Smooth muscle cell (in vitro differentiated cells): ENCODE measurements at regions not wholly inside any gene's neighbourhood (a gene's known extent, or its start where the extent isn't known, plus 50 kb on each side); places are given as distances from the start of the nearest gene placed in this dataset.

Source experiments
- DNase-seq: peaks from one replicate; lab custom pipeline; 2025; ENCODE audit not compliant: unreplicated experiment; lab: John Stamatoyannopoulos, UW
- H2AFZ ChIP-seq: fragments of 200-600 bp; sonication (generic); 2 replicates; pipeline ENCODE4 v1.6.0; 2016; ENCODE audit warnings: antibody characterized with exemption, low read depth, mild to moderate bottlenecking
- H3F3A ChIP-seq: fragments of 200-600 bp; sonication (generic); 2 replicates; pipeline ENCODE4 v1.6.0; 2017; ENCODE audit warnings: antibody characterized with exemption, low read depth
- H3K27ac ChIP-seq: fragments of 200-600 bp; sonication (generic); 2 replicates; pipeline ENCODE4 v1.5.1; 2016; ENCODE audit warnings: low read depth, mild to moderate bottlenecking
- H3K27me3 ChIP-seq: fragments of 200-600 bp; sonication (generic); 2 replicates; pipeline ENCODE4 v1.6.1; 2016; ENCODE audit warnings: low read depth, mild to moderate bottlenecking
- H3K36me3 ChIP-seq: fragments of 200-600 bp; sonication (generic); 2 replicates; pipeline ENCODE4 v1.5.1; 2016; ENCODE audit warnings: low read depth
- H3K4me1 ChIP-seq: fragments of 200-600 bp; sonication (generic); 2 replicates; pipeline ENCODE4 v1.5.1; 2016; ENCODE audit warnings: low read depth
- H3K4me2 ChIP-seq: fragments of 200-600 bp; sonication (generic); 2 replicates; pipeline ENCODE4 v1.6.0; 2016; ENCODE audit warnings: mild to moderate bottlenecking
- H3K4me3 ChIP-seq: fragments of 200-600 bp; sonication (generic); 2 replicates; pipeline ENCODE4 v1.5.1; 2016; ENCODE audit warnings: mild to moderate bottlenecking
- H3K79me2 ChIP-seq: fragments of 200-600 bp; sonication (generic); 2 replicates; pipeline ENCODE4 v1.6.0; 2016; ENCODE audit warnings: low read depth, mild to moderate bottlenecking
- H3K9ac ChIP-seq: fragments of 200-600 bp; sonication (generic); 2 replicates; pipeline ENCODE4 v1.6.0; 2016; ENCODE audit warnings: low read depth
- H3K9me3 ChIP-seq: fragments of 200-600 bp; sonication (generic); replicated peaks from 2 replicates; pipeline ENCODE4 v1.5.1; 2016; ENCODE audit warnings: low read depth
- H4K20me1 ChIP-seq: fragments of 200-600 bp; sonication (generic); 2 replicates; pipeline ENCODE4 v1.6.0; 2016; ENCODE audit warnings: low read depth
- WGBS: methylation state at CpG from one replicate; pipeline ENCODE4 v1.1.7; 2016; ENCODE audit warnings: low lambda C conversion rate; 5-methylcytosine and 5-hydroxymethylcytosine counted together
- TF ChIP-seq, protein P1 (sequence below): fragments of 200-600 bp; sonication (generic); IDR thresholded peaks from 2 replicates; pipeline ENCODE4 v1.5.1; 2017; ENCODE audit warnings: borderline replicate concordance, mild to moderate bottlenecking, antibody characterized with exemption; ENCODE audit not compliant: insufficient read depth, poor library complexity, severe bottlenecking

DNA sequence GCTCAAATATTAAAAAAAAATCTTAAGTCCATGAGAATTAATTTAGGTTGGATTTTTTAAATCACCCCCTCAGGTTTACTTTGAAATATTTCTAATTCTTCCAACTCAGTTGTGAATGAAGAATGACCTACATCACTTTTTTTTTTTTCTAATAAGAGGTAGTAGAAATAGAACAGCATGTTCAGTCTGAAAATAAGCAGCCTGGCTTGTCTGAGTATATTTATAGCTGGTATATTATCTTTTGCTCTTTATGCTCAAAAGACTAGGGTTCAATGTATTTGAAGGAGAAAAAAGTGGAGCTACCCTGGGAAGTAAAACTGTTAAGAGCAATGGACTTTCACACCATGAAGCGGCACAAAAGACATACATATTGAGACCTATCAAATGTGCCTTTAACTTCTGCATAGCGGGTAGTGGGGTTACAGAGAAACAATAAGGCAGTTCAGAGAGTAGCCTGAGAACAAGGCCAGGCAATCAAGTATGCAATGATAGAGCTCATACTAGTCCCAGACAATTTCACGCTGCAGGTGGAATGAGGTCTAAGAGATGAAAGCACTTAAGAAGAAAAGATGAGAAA is 175.4 kb upstream of the CDH12 start:
- Histone ChIP-seq H3K79me2 (no peaks in the 10 kb centered on the region), H3K27me3 (no peaks in the 10 kb centered on the region), H3K9ac (no peak overlapping the region), H3K4me1 (no peaks in the 10 kb centered on the region), H3K36me3 (no peaks in the 10 kb centered on the region), H3K9me3 (no peaks in the 10 kb centered on the region), H3F3A (no peaks in the 10 kb centered on the region), H4K20me1 (no peaks in the 10 kb centered on the region), H3K27ac (no peak overlapping the region), H3K4me2 (no peak overlapping the region), H3K4me3 (no peak overlapping the region), H2AFZ (no peak overlapping the region)
- DNase-seq: no peak
- TF ChIP-seq, protein P1, sequence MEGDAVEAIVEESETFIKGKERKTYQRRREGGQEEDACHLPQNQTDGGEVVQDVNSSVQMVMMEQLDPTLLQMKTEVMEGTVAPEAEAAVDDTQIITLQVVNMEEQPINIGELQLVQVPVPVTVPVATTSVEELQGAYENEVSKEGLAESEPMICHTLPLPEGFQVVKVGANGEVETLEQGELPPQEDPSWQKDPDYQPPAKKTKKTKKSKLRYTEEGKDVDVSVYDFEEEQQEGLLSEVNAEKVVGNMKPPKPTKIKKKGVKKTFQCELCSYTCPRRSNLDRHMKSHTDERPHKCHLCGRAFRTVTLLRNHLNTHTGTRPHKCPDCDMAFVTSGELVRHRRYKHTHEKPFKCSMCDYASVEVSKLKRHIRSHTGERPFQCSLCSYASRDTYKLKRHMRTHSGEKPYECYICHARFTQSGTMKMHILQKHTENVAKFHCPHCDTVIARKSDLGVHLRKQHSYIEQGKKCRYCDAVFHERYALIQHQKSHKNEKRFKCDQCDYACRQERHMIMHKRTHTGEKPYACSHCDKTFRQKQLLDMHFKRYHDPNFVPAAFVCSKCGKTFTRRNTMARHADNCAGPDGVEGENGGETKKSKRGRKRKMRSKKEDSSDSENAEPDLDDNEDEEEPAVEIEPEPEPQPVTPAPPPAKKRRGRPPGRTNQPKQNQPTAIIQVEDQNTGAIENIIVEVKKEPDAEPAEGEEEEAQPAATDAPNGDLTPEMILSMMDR: no peak
- 86% methylated on average over 3 of the region's 3 CpGs for WGBS

DNA sequence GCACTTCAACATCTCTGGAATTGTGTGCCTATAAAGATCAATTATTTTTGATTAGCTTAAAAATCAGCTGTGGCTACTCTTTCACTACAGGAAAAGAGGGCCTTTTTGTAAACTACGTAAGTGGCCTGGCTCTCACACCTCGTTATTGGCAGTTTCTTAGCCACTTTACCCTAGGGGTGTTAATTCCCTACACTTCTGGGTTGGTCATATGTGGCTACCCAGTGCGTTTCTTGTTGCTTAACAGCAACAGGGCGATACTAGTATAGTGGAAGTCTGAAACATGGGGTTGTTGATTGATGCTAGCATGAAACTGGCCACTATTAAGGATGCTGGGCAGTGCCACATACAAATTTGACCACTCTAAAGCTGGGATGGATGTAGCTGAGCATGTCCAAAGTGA is 174.7 kb upstream of the CDH12 start:
- no peaks in the 10 kb centered on the region for H3K27me3 ChIP-seq
- no peak overlapping the region for H2AFZ ChIP-seq
- H3K27ac ChIP-seq: no peak overlapping the region
- no peaks in the 10 kb centered on the region for H3K36me3 ChIP-seq
- TF ChIP-seq, protein P1: no peak
- H3K4me3 ChIP-seq: no peak overlapping the region
- no peaks in the 10 kb centered on the region for H3K4me1 ChIP-seq
- no peaks in the 10 kb centered on the region for H3K79me2 ChIP-seq
- no peaks in the 10 kb centered on the region for H3K9me3 ChIP-seq
- no peak for DNase-seq
- no peaks in the 10 kb centered on the region for H4K20me1 ChIP-seq
- no peaks in the 10 kb centered on the region for H3F3A ChIP-seq
- H3K4me2 ChIP-seq: no peak overlapping the region
- 79% methylated on average over 4 of the region's 4 CpGs for WGBS
- H3K9ac ChIP-seq: no peak overlapping the region

DNA sequence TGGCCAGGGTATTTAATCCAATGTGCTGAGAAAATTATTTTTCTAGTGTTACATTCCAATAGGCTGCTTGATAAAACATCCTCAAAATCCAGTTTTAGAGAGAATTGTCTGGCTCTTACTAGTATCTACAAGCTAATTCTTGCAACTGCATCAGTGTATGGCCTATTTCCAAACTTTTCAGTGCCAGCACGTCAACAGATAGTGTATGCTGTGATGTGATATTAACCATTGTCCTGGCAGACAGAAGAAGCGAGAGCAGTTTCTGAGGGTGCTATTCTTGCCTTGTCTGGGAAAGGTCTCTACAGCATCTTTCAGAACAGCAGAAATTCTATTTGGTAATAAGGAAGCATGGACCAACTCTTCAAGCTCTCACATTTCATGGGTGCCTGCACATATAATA is 174.2 kb upstream of the CDH12 start:
- Histone ChIP-seq H4K20me1 (no peaks in the 10 kb centered on the region), H2AFZ (no peak overlapping the region), H3K4me1 (no peaks in the 10 kb centered on the region), H3K27me3 (no peaks in the 10 kb centered on the region), H3K9me3 (no peaks in the 10 kb centered on the region), H3K27ac (no peak overlapping the region), H3K4me3 (no peak overlapping the region), H3K79me2 (no peaks in the 10 kb centered on the region), H3K36me3 (no peaks in the 10 kb centered on the region), H3K4me2 (no peak overlapping the region), H3F3A (no peaks in the 10 kb centered on the region), H3K9ac (no peak overlapping the region)
- no peak for DNase-seq
- WGBS: 87% methylated on average over 2 of the region's 2 CpGs
- TF ChIP-seq, protein P1: no peak

DNA sequence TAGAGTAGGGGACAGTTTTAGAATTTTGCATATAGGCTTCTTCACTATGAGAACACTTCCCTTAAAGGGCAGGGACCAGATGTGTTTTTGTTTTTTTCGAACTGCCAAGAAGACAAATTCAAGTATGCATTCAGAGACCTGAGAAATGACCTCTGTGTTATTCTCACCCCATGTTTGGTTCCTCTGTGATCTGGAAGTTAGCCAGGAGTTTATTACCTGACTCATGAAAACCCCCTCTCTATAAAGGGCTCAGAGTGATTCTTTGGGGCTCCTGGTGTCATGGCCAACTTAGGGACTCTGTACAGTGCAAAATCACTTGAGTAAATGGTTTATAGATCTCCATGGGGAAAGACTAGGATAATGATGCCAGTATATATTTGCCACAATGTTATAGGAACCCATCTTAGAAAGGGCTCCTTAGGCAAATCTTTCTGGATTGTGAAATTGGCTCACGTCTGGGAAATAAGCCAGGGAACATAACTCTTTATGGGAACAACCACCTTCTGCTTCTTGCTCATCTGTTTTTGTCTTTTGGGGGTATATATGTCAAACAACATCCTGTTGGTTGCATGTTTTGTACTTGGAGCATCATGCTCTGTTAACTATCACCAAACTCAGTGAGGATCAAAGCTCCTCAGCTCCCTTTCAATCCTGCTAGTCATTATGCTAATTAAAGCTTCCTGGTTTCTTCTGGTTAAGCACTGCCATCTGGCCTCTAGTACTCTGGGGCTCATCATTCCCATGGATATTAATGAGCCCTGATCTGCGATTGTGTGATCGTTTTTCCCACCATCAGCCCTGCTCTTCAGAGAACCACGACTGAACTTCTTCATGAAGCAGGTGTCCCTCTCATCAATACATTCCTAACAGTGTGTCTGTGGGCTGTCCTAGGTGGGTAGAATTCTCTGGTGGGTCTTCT is 173.4 kb upstream of the CDH12 start:
- Histone ChIP-seq H3F3A (no peaks in the 10 kb centered on the region), H3K9me3 (no peaks in the 10 kb centered on the region), H3K79me2 (no peaks in the 10 kb centered on the region), H3K27me3 (no peaks in the 10 kb centered on the region), H2AFZ (no peak overlapping the region), H3K4me2 (no peak overlapping the region), H3K27ac (no peak overlapping the region), H3K4me1 (no peaks in the 10 kb centered on the region), H3K9ac (no peak overlapping the region), H3K4me3 (no peak overlapping the region), H3K36me3 (no peaks in the 10 kb centered on the region), H4K20me1 (no peaks in the 10 kb centered on the region)
- no peak for DNase-seq
- TF ChIP-seq, protein P1: no peak
- WGBS: 85% methylated on average over 5 of the region's 5 CpGs
